ENCODE measurements at regions not wholly inside any gene's neighbourhood (a gene's known extent, or its start where the extent isn't known, plus 50 kb on each side); places are given as distances from the start of the nearest gene placed in this dataset.

GRCh38 chr6:105591053-105591452 lies 188.2 kb upstream of the PREP start:
- DNase-seq (peak in 1 of 2 donors; percentile 60), ATAC-seq (peak; percentile 75 to 96 (median 96))
- peaks cover 5% of the 10 kb centered on the region for H3K4me1 ChIP-seq (ENCODE audit: control insufficient read depth, insufficient read depth, low read length)
- H3K36me3 Mint-ChIP-seq, result no peaks in the 10 kb centered on the region
- H3K4me1 Mint-ChIP-seq, result peaks cover 7 to 13% of the 10 kb centered on the region in 2 donors
- H3K4me3 ChIP-seq (ENCODE audit: low read length), result no peak overlapping the region
- intact Hi-C loops (cut with micrococcal nuclease), result no loop called here
- no peaks in the 10 kb centered on the region for H3K9me3 Mint-ChIP-seq
- no peaks in the 10 kb centered on the region for H3K27me3 ChIP-seq (ENCODE audit: control insufficient read depth, insufficient read depth, low read length)
- no peak for TF ChIP-seq CTCF (IDR thresholded peaks at IDR 0.05)
- no peaks in the 10 kb centered on the region for H3K36me3 ChIP-seq (ENCODE audit: control insufficient read depth, insufficient read depth, low read length)
- no peak overlapping the region for H3K27ac ChIP-seq (ENCODE audit: low read length)
- WGBS (ENCODE audit: insufficient coverage), result 78% methylated on average over 2 of the region's 2 CpGs
- H3K27me3 Mint-ChIP-seq (ENCODE audit: low read depth in 2 of 2), result peaks cover 0 to 2% of the 10 kb centered on the region in 2 donors
- H3K9me3 ChIP-seq (ENCODE audit: control insufficient read depth, insufficient read depth, low read length), result no peaks in the 10 kb centered on the region
- no peak overlapping the region for H3K4me3 Mint-ChIP-seq
- peak overlapping the region; percentile 15 to 39 for H3K27ac Mint-ChIP-seq

GRCh38 chr6:105588123-105588710 lies 185.3 kb upstream of the PREP start:
- WGBS (ENCODE audit: insufficient coverage), result 88% methylated on average over 5 of the region's 6 CpGs
- H3K9me3 Mint-ChIP-seq, result no peaks in the 10 kb centered on the region
- no peak overlapping the region for H3K27ac Mint-ChIP-seq

GRCh38 chr6:105587349-105588122 lies 184.7 kb upstream of the PREP start:
- H3K4me3 Mint-ChIP-seq, result no peak overlapping the region
- ATAC-seq (no peak), DNase-seq (peak in 1 of 2 donors; percentile 49)
- H3K4me1 Mint-ChIP-seq, result peaks cover 7 to 13% of the 10 kb centered on the region in 2 donors
- no peaks in the 10 kb centered on the region for H3K9me3 ChIP-seq (ENCODE audit: control insufficient read depth, insufficient read depth, low read length)
- 83% methylated on average over 23 of the region's 23 CpGs for WGBS (ENCODE audit: insufficient coverage)
- TF ChIP-seq CTCF (IDR thresholded peaks at IDR 0.05), result no peak
- H3K4me1 ChIP-seq (ENCODE audit: control insufficient read depth, insufficient read depth, low read length), result peaks cover 5% of the 10 kb centered on the region
- H3K27ac Mint-ChIP-seq, result no peak overlapping the region
- no peaks in the 10 kb centered on the region for H3K27me3 ChIP-seq (ENCODE audit: control insufficient read depth, insufficient read depth, low read length)
- intact Hi-C loops (cut with micrococcal nuclease), result no loop called here
- no peak overlapping the region for H3K27ac ChIP-seq (ENCODE audit: low read length)
- no peak overlapping the region for H3K4me3 ChIP-seq (ENCODE audit: low read length)
- H3K9me3 Mint-ChIP-seq, result no peaks in the 10 kb centered on the region
- H3K27me3 Mint-ChIP-seq (ENCODE audit: low read depth in 2 of 2), result no peaks in the 10 kb centered on the region
- no peaks in the 10 kb centered on the region for H3K36me3 ChIP-seq (ENCODE audit: control insufficient read depth, insufficient read depth, low read length)
- no peaks in the 10 kb centered on the region for H3K36me3 Mint-ChIP-seq

More at GRCh38 chr6:105588123-105588710, 185.3 kb upstream of the PREP start:
- H3K36me3 ChIP-seq (ENCODE audit: control insufficient read depth, insufficient read depth, low read length), result no peaks in the 10 kb centered on the region
- H3K27me3 Mint-ChIP-seq (ENCODE audit: low read depth in 2 of 2), result no peaks in the 10 kb centered on the region
- DNase-seq (no peak), ATAC-seq (no peak)
- no peak overlapping the region for H3K4me3 Mint-ChIP-seq
- H3K27me3 ChIP-seq (ENCODE audit: control insufficient read depth, insufficient read depth, low read length), result no peaks in the 10 kb centered on the region
- H3K36me3 Mint-ChIP-seq, result no peaks in the 10 kb centered on the region
- peaks cover 5% of the 10 kb centered on the region for H3K4me1 ChIP-seq (ENCODE audit: control insufficient read depth, insufficient read depth, low read length)
- intact Hi-C loops (cut with micrococcal nuclease), result no loop called here
- no peak overlapping the region for H3K27ac ChIP-seq (ENCODE audit: low read length)
- H3K4me3 ChIP-seq (ENCODE audit: low read length), result no peak overlapping the region
- no peak for TF ChIP-seq CTCF (IDR thresholded peaks at IDR 0.05)
- no peaks in the 10 kb centered on the region for H3K9me3 ChIP-seq (ENCODE audit: control insufficient read depth, insufficient read depth, low read length)
- H3K4me1 Mint-ChIP-seq, result peaks cover 7 to 13% of the 10 kb centered on the region in 2 donors

All from natural killer cell (primary cell).